CD4-positive, alpha-beta memory T cell (primary cell): ENCODE measurements at regions not wholly inside any gene's neighbourhood (a gene's known extent, or its start where the extent isn't known, plus 50 kb on each side); places are given as distances from the start of the nearest gene placed in this dataset.

Experiments
- CTCF ChIA-PET: fragments of 350-600 bp; sonication (Branson Sonifier 250); formaldehyde crosslinking; loops from one replicate; lab custom pipeline; 2021; ENCODE audit warnings: inconsistent platforms; ENCODE audit not compliant: partially characterized antibody; lab: Charles Lee
- POLR2A ChIA-PET: fragments of 350-600 bp; sonication (Branson Sonifier 250); formaldehyde crosslinking; loops from one replicate; lab custom pipeline; 2021; ENCODE audit not compliant: partially characterized antibody; lab: Charles Lee
- DNase-seq, 5 donors: peaks; one replicate each; pipeline versions ENCODE4 v3.0.0 to v3.0.0-alpha.2; 2020 to 2022; ENCODE audit warnings: mixed read lengths in 1 of 5
- H3K27ac ChIP-seq: one replicate; pipeline ENCODE4 v1.7.0; 2013; ENCODE audit warnings: low read depth, low read length
- H3K27me3 ChIP-seq: 2 replicates; pipeline ENCODE4 v1.7.0; 2013; ENCODE audit warnings: mild to moderate bottlenecking, low read length, moderate library complexity; ENCODE audit not compliant: insufficient read depth
- H3K36me3 ChIP-seq: 2 replicates; pipeline ENCODE4 v1.7.0; 2013; ENCODE audit warnings: mild to moderate bottlenecking, low read length, moderate library complexity; ENCODE audit not compliant: insufficient read depth
- H3K4me1 ChIP-seq: 2 replicates; pipeline ENCODE4 v1.7.0; 2013; ENCODE audit warnings: mild to moderate bottlenecking, low read length, moderate library complexity; ENCODE audit not compliant: insufficient read depth
- H3K4me3 ChIP-seq, 2 donors: one replicate each; pipeline ENCODE4 v1.7.0; 2013; ENCODE audit warnings: low read length in 2 of 2, mild to moderate bottlenecking in 1 of 2
- H3K9me3 ChIP-seq, 2 donors: one replicate each; pipeline ENCODE4 v1.7.0; 2013; ENCODE audit warnings: low read length in 2 of 2, control low read depth in 1 of 2; ENCODE audit not compliant: control insufficient read depth in 1 of 2
- H3K27ac Mint-ChIP-seq, 7 donors: one replicate each; pipeline ENCODE4 v1.8.0; 2020 to 2021; ENCODE audit warnings: mixed read lengths in 7 of 7, mild to moderate bottlenecking in 6 of 7, inconsistent platforms in 3 of 7, moderate library complexity in 3 of 7
- H3K27me3 Mint-ChIP-seq, 2 donors: one replicate each; pipeline ENCODE4 v1.8.0; 2020 to 2021; ENCODE audit warnings: mixed read lengths in 2 of 2
- H3K36me3 Mint-ChIP-seq, 2 donors: one replicate each; pipeline ENCODE4 v1.8.0; 2020 to 2021; ENCODE audit warnings: mixed read lengths in 2 of 2, inconsistent platforms in 1 of 2, mild to moderate bottlenecking in 1 of 2
- H3K4me1 Mint-ChIP-seq, 4 donors: one replicate each; pipeline ENCODE4 v1.8.0; 2020 to 2021; ENCODE audit warnings: mixed read lengths in 4 of 4, mild to moderate bottlenecking in 1 of 4
- H3K4me3 Mint-ChIP-seq, 8 donors: one replicate each; pipeline ENCODE4 v1.8.0; 2020 to 2021; ENCODE audit warnings: mixed read lengths in 8 of 8, mild to moderate bottlenecking in 7 of 8, moderate library complexity in 6 of 8, inconsistent platforms in 3 of 8
- H3K9me3 Mint-ChIP-seq, 8 donors: one replicate each; pipeline ENCODE4 v1.8.0; 2020 to 2021; ENCODE audit warnings: mixed read lengths in 8 of 8, mild to moderate bottlenecking in 5 of 8, inconsistent platforms in 3 of 8, moderate library complexity in 1 of 8
- intact Hi-C: fragments of 100-400 bp; cut with micrococcal nuclease; formaldehyde crosslinking; loops from one replicate; pipeline ENCODE4 v1.15.1; 2023

DNA sequence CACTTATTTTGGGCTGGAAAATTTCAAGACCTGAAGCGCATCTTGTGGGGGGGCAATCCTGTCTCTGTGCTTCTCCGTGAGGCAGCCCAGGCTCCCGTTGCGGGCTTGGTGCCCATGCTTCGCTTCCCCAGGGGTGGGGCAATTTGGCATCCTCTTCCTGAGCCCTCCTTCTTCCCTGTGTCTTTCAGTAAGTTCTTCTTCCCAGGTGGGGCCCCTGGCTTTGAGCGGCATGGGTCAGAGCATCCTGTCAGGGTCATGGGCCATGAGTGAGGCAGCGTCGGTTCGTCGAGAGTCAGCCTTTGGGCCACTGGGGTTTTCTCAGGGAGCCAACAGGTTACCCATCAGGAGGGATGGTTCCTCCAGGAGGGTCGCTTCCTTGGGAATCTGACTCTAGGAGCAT, 200.7 kb downstream of the UBE3A start:
- POLR2A ChIA-PET = no interaction called here
- Histone ChIP-seq H3K36me3 (no peaks in the 10 kb centered on the region), H3K27me3 (no peaks in the 10 kb centered on the region), H3K4me3 (no peak overlapping the region), H3K4me1 (no peaks in the 10 kb centered on the region), H3K9me3 (peaks cover 0 to 3% of the 10 kb centered on the region in 2 donors), H3K27ac (no peak overlapping the region)
- Mint-ChIP-seq H3K27ac (no peak overlapping the region), H3K9me3 (peaks cover 0 to 26% (median 2%) of the 10 kb centered on the region in 8 donors), H3K36me3 (no peaks in the 10 kb centered on the region), H3K4me1 (no peaks in the 10 kb centered on the region), H3K27me3 (no peaks in the 10 kb centered on the region), H3K4me3 (no peak overlapping the region)
- CTCF ChIA-PET = no interaction called here
- intact Hi-C loops = no loop called here
- peak in 1 of 5 donors; percentile 7 for DNase-seq

DNA sequence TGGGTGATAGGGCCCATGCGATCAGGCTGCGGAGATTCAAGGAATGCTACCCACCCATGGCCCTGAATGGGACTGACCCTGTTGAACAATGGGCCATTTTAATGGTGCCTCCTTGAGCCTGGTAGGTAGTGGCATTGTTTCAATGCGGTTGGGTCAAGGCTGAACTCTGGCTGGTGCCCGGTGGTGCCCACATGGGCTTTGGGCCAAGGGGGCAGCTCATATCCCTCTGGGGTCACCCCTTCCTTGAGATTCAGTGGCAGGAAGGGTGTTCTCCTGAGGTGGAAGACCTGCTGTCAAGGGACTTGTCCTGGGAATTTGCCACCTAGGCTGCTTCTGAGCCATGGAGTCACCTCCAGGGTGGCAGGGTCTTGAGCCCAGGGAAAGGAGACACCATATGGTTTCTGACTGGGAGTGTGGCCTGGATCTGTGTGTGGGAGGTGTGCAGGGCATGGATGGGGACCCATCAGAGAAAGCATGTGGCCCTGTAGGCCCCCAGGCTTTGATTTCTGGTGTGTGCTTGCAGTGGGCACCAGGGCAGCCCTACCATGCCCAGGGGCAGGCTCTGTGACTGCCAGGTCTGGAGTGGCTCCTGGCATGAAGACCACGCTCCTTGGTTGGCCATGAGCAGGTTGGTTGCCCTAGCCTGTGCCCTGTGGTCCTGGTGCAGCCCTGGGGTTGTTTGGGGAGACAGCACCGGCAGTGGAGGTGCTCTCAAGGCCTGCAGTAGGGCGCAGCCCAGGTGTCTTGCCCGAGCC, 199.9 kb downstream of the UBE3A start:
- Histone ChIP-seq H3K36me3 (no peaks in the 10 kb centered on the region), H3K27me3 (no peaks in the 10 kb centered on the region), H3K27ac (no peak overlapping the region), H3K4me1 (no peaks in the 10 kb centered on the region), H3K9me3 (peaks cover 0 to 1% of the 10 kb centered on the region in 2 donors), H3K4me3 (no peak overlapping the region)
- intact Hi-C loops = no loop called here
- CTCF ChIA-PET = no interaction called here
- H3K27ac Mint-ChIP-seq = no peak overlapping the region
- no peaks in the 10 kb centered on the region for H3K27me3 Mint-ChIP-seq
- no peaks in the 10 kb centered on the region for H3K4me1 Mint-ChIP-seq
- DNase-seq = peak in 1 of 5 donors; percentile 22
- H3K9me3 Mint-ChIP-seq = peaks cover 0 to 22% (median 3%) of the 10 kb centered on the region in 8 donors
- H3K4me3 Mint-ChIP-seq = no peak overlapping the region
- POLR2A ChIA-PET = no interaction called here
- H3K36me3 Mint-ChIP-seq = no peaks in the 10 kb centered on the region

DNA sequence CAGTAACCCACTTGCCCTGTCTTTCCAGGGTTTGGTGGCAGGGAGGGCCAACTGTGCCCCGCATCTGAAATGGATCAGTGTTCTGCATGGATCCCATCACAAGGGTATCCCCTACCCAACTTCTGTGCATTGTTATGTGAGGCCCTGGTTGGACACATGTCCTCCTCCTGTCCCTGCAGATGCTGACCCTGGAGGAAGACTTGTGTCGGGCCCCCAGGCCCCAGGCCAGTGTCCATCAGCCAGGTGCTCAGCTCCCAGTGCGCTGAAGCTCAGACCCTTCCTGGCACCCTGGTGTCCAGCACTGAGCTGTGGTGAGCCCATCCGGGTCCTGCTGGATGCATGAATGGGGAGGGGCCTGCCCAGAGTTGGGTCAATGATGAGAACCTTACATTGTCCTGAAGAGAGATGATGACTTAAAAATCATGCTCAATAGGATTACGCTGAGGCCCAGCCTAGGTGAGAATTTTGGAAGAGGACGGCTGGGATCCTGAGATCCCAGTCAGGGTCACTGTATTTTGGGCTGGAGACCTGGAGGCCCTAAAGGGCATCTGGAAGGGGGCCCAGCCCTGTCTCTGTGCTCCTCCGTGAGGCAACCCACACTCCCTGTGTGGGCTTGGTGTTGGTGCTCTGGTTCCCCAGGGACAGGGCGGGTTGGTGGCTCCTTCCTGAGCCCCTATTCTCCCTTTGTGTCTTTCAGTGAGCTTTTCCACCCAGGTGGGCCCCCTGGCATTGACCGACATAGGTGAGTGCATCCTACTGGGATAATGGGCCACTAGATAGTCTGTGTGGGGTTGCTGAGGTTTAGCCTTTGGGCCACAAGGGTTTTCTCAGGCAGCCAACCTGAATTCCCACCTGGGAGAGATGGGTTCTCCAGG, 199.1 kb downstream of the UBE3A start:
- peak in 1 of 5 donors; percentile 20 for DNase-seq
- no peak overlapping the region for H3K27ac Mint-ChIP-seq
- H3K4me1 Mint-ChIP-seq = no peaks in the 10 kb centered on the region
- no peaks in the 10 kb centered on the region for H3K4me1 ChIP-seq
- intact Hi-C loops = no loop called here
- no peaks in the 10 kb centered on the region for H3K27me3 ChIP-seq
- CTCF ChIA-PET = no interaction called here
- H3K27ac ChIP-seq = no peak overlapping the region
- H3K9me3 Mint-ChIP-seq = peaks cover 0 to 18% (median 2%) of the 10 kb centered on the region in 8 donors
- H3K9me3 ChIP-seq = no peaks in the 10 kb centered on the region
- no peak overlapping the region for H3K4me3 ChIP-seq
- POLR2A ChIA-PET = no interaction called here
- no peaks in the 10 kb centered on the region for H3K27me3 Mint-ChIP-seq
- no peaks in the 10 kb centered on the region for H3K36me3 ChIP-seq
- H3K36me3 Mint-ChIP-seq = no peaks in the 10 kb centered on the region
- H3K4me3 Mint-ChIP-seq = no peak overlapping the region

DNA sequence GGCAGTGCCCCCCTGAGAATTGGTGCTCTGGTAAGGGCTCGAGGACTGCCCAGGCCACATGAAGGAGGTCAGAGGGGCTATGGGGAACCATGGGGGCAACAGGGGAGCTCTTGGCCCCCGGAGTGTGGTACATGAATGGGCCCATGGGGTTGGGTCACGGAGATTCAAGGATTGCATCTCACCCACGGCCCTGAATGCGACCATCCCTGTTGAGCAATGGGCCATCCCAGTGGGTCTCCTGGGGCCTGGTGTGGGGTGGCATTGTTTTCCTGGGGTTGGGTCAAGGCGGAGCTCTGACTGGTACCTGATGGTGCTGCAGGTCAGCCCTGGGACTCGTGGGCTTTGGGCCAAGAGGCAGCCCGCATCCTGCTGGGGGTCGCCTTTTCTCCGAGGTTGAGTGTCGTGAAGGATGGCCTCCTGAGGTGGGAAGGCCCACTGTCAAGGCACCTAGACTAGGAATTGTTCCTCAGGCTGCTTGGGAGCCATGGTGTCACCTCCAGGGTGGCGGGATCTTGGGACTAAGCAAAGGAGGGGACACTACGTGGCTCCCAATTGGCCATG, 198.3 kb downstream of the UBE3A start:
- no peaks in the 10 kb centered on the region for H3K9me3 ChIP-seq
- Mint-ChIP-seq H3K27me3 (no peaks in the 10 kb centered on the region), H3K4me3 (no peak overlapping the region), H3K36me3 (no peaks in the 10 kb centered on the region), H3K27ac (no peak overlapping the region), H3K4me1 (no peaks in the 10 kb centered on the region), H3K9me3 (peaks cover 0 to 17% (median 3%) of the 10 kb centered on the region in 8 donors)
- H3K4me1 ChIP-seq = no peaks in the 10 kb centered on the region
- no peak overlapping the region for H3K4me3 ChIP-seq
- no peaks in the 10 kb centered on the region for H3K27me3 ChIP-seq
- CTCF ChIA-PET = no interaction called here
- no peak for DNase-seq
- POLR2A ChIA-PET = no interaction called here
- intact Hi-C loops = no loop called here
- H3K36me3 ChIP-seq = no peaks in the 10 kb centered on the region
- H3K27ac ChIP-seq = no peak overlapping the region

DNA sequence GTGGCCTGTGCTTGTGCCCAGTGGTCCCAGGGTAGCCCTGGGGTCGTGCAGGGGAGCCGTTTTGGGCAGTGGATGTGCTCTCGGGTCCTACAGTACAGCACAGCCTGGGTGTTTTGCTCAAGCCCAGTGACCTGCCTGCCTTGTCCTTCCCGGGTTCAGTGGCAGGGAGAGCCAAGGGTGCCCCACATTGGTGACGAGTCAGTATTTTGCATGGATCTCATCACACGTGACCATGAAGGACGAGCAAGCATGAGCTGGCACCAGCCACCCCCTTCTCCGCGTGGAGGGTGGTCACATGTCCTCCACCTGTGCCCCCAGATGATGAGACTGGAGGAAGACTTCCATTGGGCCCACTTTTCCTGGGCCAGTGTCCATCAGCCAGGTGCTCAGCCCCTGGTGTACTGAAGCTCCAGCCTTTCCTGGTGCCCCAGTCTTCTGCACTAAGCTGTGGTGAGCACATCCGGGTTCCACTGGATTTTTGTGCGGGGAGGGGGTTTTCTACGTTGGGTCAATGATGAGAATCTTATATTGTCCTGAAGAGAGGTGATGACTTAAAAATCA, 197.5 kb downstream of the UBE3A start:
- no peaks in the 10 kb centered on the region for H3K27me3 ChIP-seq
- no peaks in the 10 kb centered on the region for H3K36me3 ChIP-seq
- Mint-ChIP-seq H3K4me1 (no peaks in the 10 kb centered on the region), H3K9me3 (peaks cover 0 to 16% (median 3%) of the 10 kb centered on the region in 8 donors), H3K4me3 (no peak overlapping the region), H3K36me3 (no peaks in the 10 kb centered on the region), H3K27me3 (no peaks in the 10 kb centered on the region), H3K27ac (no peak overlapping the region)
- no peaks in the 10 kb centered on the region for H3K4me1 ChIP-seq
- H3K9me3 ChIP-seq = no peaks in the 10 kb centered on the region
- no peak for DNase-seq
- CTCF ChIA-PET = no interaction called here
- H3K4me3 ChIP-seq = no peak overlapping the region
- POLR2A ChIA-PET = no interaction called here
- intact Hi-C loops = no loop called here
- H3K27ac ChIP-seq = no peak overlapping the region

DNA sequence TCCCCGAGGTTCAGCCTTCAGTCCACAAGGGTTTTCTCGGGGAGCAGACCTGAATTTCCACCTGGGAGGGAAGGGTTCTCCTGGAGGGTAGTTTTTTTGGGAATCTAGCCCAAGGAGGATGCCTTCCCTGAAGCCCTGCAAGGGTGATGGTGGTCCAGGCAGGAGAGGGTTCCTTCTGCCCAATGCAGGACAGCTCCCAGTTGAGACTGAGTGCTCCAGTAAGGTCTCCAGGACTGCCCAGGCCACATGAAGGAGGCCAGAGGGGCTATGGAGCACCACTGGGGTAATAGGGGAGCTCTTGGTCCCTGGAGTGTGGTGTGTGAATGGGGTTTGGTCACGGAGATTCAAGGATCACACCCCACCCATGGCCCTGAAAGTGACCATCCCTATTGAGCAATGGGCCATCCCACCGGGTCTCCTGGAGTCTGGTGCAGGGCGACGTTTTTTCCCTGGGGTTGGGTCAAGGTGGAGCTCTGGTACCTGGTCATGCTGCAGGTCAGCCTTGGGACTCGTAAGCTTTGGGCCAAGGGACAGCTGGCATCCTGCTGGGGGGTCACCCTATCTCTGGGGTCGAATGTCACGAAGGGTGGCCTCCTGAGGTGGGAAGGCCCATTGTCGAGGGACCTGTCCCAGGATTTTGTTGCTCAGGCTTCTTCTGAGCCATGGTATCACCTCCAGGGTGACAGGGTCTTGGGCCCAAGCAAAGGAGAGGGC, 196.5 kb downstream of the UBE3A start:
- H3K27ac Mint-ChIP-seq = no peak overlapping the region
- H3K36me3 Mint-ChIP-seq = no peaks in the 10 kb centered on the region
- Histone ChIP-seq H3K4me1 (no peaks in the 10 kb centered on the region), H3K36me3 (no peaks in the 10 kb centered on the region), H3K27me3 (no peaks in the 10 kb centered on the region), H3K27ac (no peak overlapping the region), H3K4me3 (no peak overlapping the region), H3K9me3 (no peaks in the 10 kb centered on the region)
- POLR2A ChIA-PET = no interaction called here
- H3K4me1 Mint-ChIP-seq = no peaks in the 10 kb centered on the region
- DNase-seq = no peak
- intact Hi-C loops = no loop called here
- H3K27me3 Mint-ChIP-seq = no peaks in the 10 kb centered on the region
- no peak overlapping the region for H3K4me3 Mint-ChIP-seq
- peaks cover 0 to 16% (median 5%) of the 10 kb centered on the region in 8 donors for H3K9me3 Mint-ChIP-seq
- CTCF ChIA-PET = no interaction called here
